ENCODE measurements at regions not wholly inside any gene's neighbourhood (a gene's known extent, or its start where the extent isn't known, plus 50 kb on each side); places are given as distances from the start of the nearest gene placed in this dataset.

- TF ChIP-seq ZFP3 (CRISPR knock-in tag; IDR thresholded peaks at IDR 0.05) (no peak), PATZ1 (CRISPR knock-in tag; IDR thresholded peaks at IDR 0.05; ENCODE audit: borderline replicate concordance) (no peak), PPARA (CRISPR knock-in tag; IDR thresholded peaks at IDR 0.05; ENCODE audit: borderline replicate concordance) (no peak)
Observed at GRCh38 chr7:3117081-3117480, 73.4 kb upstream of the CARD11 start.

Measured in SK-N-SH treated with all-trans-retinoic acid at 6 μM for 48 hours (cell line).